Liver (tissue), 8 donors: ENCODE measurements at regions not wholly inside any gene's neighbourhood (a gene's known extent, or its start where the extent isn't known, plus 50 kb on each side); places are given as distances from the start of the nearest gene placed in this dataset.
"Not testable (repeated sequence)": the region's sequence is repeated elsewhere in the genome, so short reads cannot be mapped to it uniquely, and the experiment has no call there.

ENCODE experiments used
- DNase-seq: peaks from one replicate; pipeline ENCODE4 v3.0.0-alpha.2; 2017; ENCODE audit warnings: low spot score
- H3K27ac ChIP-seq, 2 donors: one replicate each; pipeline ENCODE4 v1.7.0; 2013; ENCODE audit warnings: inconsistent platforms in 2 of 2, low read length in 2 of 2, control low read depth in 1 of 2, low read depth in 1 of 2, mild to moderate bottlenecking in 1 of 2
- H3K27me3 ChIP-seq, 4 donors: one replicate each; pipeline versions ENCODE4 v1.6.1 to v1.7.0; 2013; ENCODE audit warnings: low read length in 3 of 4, inconsistent platforms in 1 of 4, mild to moderate bottlenecking in 1 of 4, moderate library complexity in 1 of 4; ENCODE audit not compliant: control insufficient read depth in 4 of 4, insufficient read depth in 4 of 4
- H3K36me3 ChIP-seq, 4 donors: one replicate each; pipeline versions ENCODE4 v1.6.1 to v1.7.0; 2013; ENCODE audit warnings: low read length in 3 of 4, mild to moderate bottlenecking in 3 of 4, low read depth in 1 of 4, moderate library complexity in 1 of 4; ENCODE audit not compliant: control insufficient read depth in 4 of 4, insufficient read depth in 3 of 4
- H3K4me1 ChIP-seq, 4 donors: one replicate each; pipeline versions ENCODE4 v1.6.1 to v1.7.0; 2013; ENCODE audit warnings: low read length in 3 of 4, mild to moderate bottlenecking in 3 of 4, moderate library complexity in 1 of 4; ENCODE audit not compliant: control insufficient read depth in 4 of 4, insufficient read depth in 4 of 4
- H3K4me3 ChIP-seq, 3 donors: one replicate each; pipeline versions ENCODE4 v1.6.1 to v1.7.0; 2013; ENCODE audit warnings: low read length in 3 of 3, control low read depth in 1 of 3, low read depth in 1 of 3, mild to moderate bottlenecking in 1 of 3
- H3K9ac ChIP-seq, 2 donors: one replicate each; pipeline ENCODE4 v1.7.0; 2013; ENCODE audit warnings: low read length in 2 of 2, mild to moderate bottlenecking in 2 of 2, moderate library complexity in 2 of 2, control low read depth in 1 of 2, low read depth in 1 of 2
- H3K9me3 ChIP-seq, 4 donors: one replicate each; pipeline versions ENCODE4 v1.6.1 to v1.7.0; 2013; ENCODE audit warnings: low read length in 3 of 4; ENCODE audit not compliant: control insufficient read depth in 4 of 4
- ATF3 ChIP-seq: IDR thresholded peaks from 2 replicates; pipeline ENCODE4 v1.6.1; 2016; ENCODE audit warnings: antibody characterized with exemption
- CTCF ChIP-seq: fragments of 150-350 bp; IDR thresholded peaks from 2 replicates; pipeline ENCODE4 v1.5.1; 2017; ENCODE audit warnings: improper control_type of control experiment, low read depth, low read length; ENCODE audit not compliant: missing input control
- EGR1 ChIP-seq, 2 donors: IDR thresholded peaks; 2 replicates each; pipeline ENCODE4 v1.6.1; 2016 to 2018; ENCODE audit warnings: antibody characterized with exemption in 2 of 2, low read depth in 2 of 2
- FOXA1 ChIP-seq: IDR thresholded peaks from 2 replicates; pipeline ENCODE4 v1.6.1; 2016; ENCODE audit warnings: antibody characterized with exemption
- FOXA2 ChIP-seq: IDR thresholded peaks from 2 replicates; pipeline ENCODE4 v1.6.1; 2016; ENCODE audit warnings: antibody characterized with exemption
- GABPA ChIP-seq, 2 donors: IDR thresholded peaks in 1 of 2; conservative IDR thresholded peaks in 1 of 2; 2 replicates each; pipeline ENCODE4 v1.6.1; 2016; ENCODE audit warnings: antibody characterized with exemption in 2 of 2, mild to moderate bottlenecking in 1 of 2, moderate library complexity in 1 of 2
- HNF4A ChIP-seq, 2 donors: conservative IDR thresholded peaks; 2 replicates each; pipeline ENCODE4 v1.6.1; 2016; ENCODE audit warnings: antibody characterized with exemption in 2 of 2, mild to moderate bottlenecking in 2 of 2
- HNF4G ChIP-seq: IDR thresholded peaks from 2 replicates; pipeline ENCODE4 v1.6.1; 2016; ENCODE audit warnings: antibody characterized with exemption
- JUND ChIP-seq, 2 donors: IDR thresholded peaks; 2 replicates each; pipeline ENCODE4 v1.6.1; 2016; ENCODE audit warnings: antibody characterized with exemption in 2 of 2
- MAX ChIP-seq: IDR thresholded peaks from 2 replicates; pipeline ENCODE4 v1.6.1; 2016; ENCODE audit warnings: antibody characterized with exemption
- NR2F2 ChIP-seq: IDR thresholded peaks from 2 replicates; pipeline ENCODE4 v1.6.1; 2016; ENCODE audit warnings: antibody characterized with exemption
- RAD21 ChIP-seq, 2 donors: IDR thresholded peaks; 2 replicates each; pipeline ENCODE4 v1.6.1; 2016; ENCODE audit warnings: antibody characterized with exemption in 2 of 2, mild to moderate bottlenecking in 2 of 2
- RXRA ChIP-seq, 2 donors: IDR thresholded peaks; 2 replicates each; pipeline ENCODE4 v1.6.1; 2017 to 2018; ENCODE audit warnings: antibody characterized with exemption in 2 of 2, mild to moderate bottlenecking in 1 of 2
- SP1 ChIP-seq: IDR thresholded peaks from 2 replicates; pipeline ENCODE4 v1.6.1; 2018; ENCODE audit warnings: antibody characterized with exemption, mild to moderate bottlenecking
- TAF1 ChIP-seq: conservative IDR thresholded peaks from 2 replicates; pipeline ENCODE4 v1.6.1; 2016; ENCODE audit warnings: antibody characterized with exemption, mild to moderate bottlenecking
- YY1 ChIP-seq: IDR thresholded peaks from 2 replicates; pipeline ENCODE4 v1.6.1; 2016; ENCODE audit warnings: antibody characterized with exemption, mild to moderate bottlenecking
- ZBTB33 ChIP-seq: IDR thresholded peaks from 2 replicates; pipeline ENCODE4 v1.6.1; 2016; ENCODE audit warnings: antibody characterized with exemption
- WGBS: extraction: QIAGEN DNeasy Blood & Tissue Kit; methylation state at CpG from one replicate; pipeline ENCODE4 v1.1.7; 2013; 5-methylcytosine and 5-hydroxymethylcytosine counted together
- donor health status: healthy.
- donor health status: healthy.
- donor health status: healthy.
- donor health status: healthy.
- donor health status: healthy.

DNA sequence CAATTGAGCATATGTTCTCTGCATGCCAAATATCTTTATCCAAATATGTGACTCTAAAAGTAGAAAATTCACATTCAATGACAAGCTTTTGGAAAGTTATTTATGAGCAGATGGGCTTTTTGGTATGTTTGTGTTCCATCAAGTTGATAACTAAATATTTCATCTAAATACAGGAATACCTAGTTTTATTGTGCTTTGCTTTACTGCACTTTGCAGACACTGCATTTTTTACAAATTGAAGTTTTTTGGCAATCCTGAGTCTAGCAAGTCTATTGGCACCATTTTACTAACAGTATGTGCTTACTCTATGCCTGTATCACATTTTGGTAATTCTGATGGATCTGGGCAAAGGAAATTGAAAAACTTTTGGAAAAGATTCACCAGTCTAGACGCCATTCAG is 133.8 kb downstream of the ATXN7L3B start:
- 52% methylated on average over 1 of the region's 1 CpG for WGBS
- Histone ChIP-seq H3K27ac (no peak overlapping the region), H3K9me3 (no peaks in the 10 kb centered on the region), H3K4me3 (no peak overlapping the region), H3K36me3 (no peaks in the 10 kb centered on the region), H3K9ac (no peak overlapping the region), H3K27me3 (peaks cover 0 to 4% (median 2%) of the 10 kb centered on the region in 4 donors), H3K4me1 (no peaks in the 10 kb centered on the region)
- TF ChIP-seq HNF4A (conservative IDR thresholded peaks at IDR 0.05) (no peak), YY1 (no peak), FOXA2 (no peak), FOXA1 (no peak), TAF1 (no peak), RXRA (IDR thresholded peaks at IDR 0.05) (no peak), NR2F2 (no peak), ZBTB33 (no peak), GABPA (IDR thresholded peaks at IDR 0.05 in 1 of 2, conservative IDR thresholded peaks at IDR 0.05 in 1 of 2) (no peak), EGR1 (IDR thresholded peaks at IDR 0.05; ENCODE audit: low read depth in 2 of 2) (no peak), CTCF (no peak), SP1 (no peak), MAX (no peak), HNF4G (no peak), JUND (IDR thresholded peaks at IDR 0.05) (no peak), ATF3 (no peak), RAD21 (IDR thresholded peaks at IDR 0.05) (no peak)
- no peak for DNase-seq

DNA sequence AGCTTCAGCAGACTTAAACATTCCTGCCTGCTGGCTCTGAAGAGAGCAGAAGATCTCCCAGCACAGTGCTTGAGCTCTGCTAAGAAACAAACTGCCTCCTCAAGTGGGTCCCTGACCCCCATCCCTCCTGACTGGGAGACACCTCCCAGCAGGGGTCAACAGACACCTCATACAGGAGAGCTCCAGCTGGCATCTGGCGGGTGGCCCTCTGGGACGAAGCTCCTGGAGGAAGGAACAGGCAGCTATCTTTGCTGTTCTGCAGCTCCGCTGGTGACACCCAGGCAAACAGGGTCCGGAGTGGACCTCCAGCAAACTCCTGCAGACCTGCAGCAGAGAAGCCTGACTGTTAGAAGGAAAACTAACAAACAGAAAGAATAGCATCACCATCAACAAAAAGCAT is 139.3 kb downstream of the ATXN7L3B start:
- H3K9ac ChIP-seq, H3K9me3 ChIP-seq: not testable (repeated sequence)
- 74% methylated on average over 4 of the region's 4 CpGs for WGBS

GRCh38 chr12:74685385-74685784 is 147.8 kb downstream of the ATXN7L3B start:
- Histone ChIP-seq H3K9ac (no peak overlapping the region), H3K4me1 (no peaks in the 10 kb centered on the region), H3K27me3 (no peaks in the 10 kb centered on the region), H3K4me3 (no peak overlapping the region), H3K27ac (no peak overlapping the region), H3K36me3 (no peaks in the 10 kb centered on the region), H3K9me3 (peaks cover 0 to 2% (median 0%) of the 10 kb centered on the region in 4 donors)
- 75% methylated on average over 5 of the region's 5 CpGs for WGBS
- no peak for DNase-seq
- TF ChIP-seq SP1 (no peak), YY1 (no peak), HNF4G (no peak), GABPA (IDR thresholded peaks at IDR 0.05 in 1 of 2, conservative IDR thresholded peaks at IDR 0.05 in 1 of 2) (no peak), MAX (no peak), CTCF (no peak), RAD21 (IDR thresholded peaks at IDR 0.05) (no peak), JUND (IDR thresholded peaks at IDR 0.05) (no peak), TAF1 (no peak), ZBTB33 (no peak), FOXA2 (no peak), FOXA1 (no peak)

More for the DNA sequence above, 139.3 kb downstream of the ATXN7L3B start:
- H3K36me3 ChIP-seq, H3K4me1 ChIP-seq, H3K27ac ChIP-seq, H3K4me3 ChIP-seq, H3K27me3 ChIP-seq, DNase-seq: not testable (repeated sequence)
